ENCODE measurements at regions not wholly inside any gene's neighbourhood (a gene's known extent, or its start where the extent isn't known, plus 50 kb on each side); places are given as distances from the start of the nearest gene placed in this dataset.

DNA sequence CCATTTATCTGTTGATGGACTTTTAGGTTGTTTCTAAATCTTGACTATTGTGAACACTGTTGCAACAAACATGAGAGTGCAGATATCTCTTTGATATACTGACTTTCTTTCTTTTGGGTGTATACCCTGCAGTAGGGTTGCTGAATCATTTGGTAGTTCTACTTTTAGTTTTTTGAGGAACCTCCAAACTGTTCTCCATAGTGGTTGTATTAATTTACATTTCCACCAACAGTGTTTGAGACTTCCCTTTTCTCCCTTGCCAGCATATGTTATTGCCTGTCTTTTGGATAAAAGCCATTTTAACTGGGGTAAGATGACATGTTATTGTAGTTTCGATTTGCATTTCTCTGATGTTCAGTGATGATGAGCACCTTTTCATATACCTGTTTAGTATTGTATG, 330.0 kb downstream of the DDX10 start:
- TF ChIP-seq, protein P1, sequence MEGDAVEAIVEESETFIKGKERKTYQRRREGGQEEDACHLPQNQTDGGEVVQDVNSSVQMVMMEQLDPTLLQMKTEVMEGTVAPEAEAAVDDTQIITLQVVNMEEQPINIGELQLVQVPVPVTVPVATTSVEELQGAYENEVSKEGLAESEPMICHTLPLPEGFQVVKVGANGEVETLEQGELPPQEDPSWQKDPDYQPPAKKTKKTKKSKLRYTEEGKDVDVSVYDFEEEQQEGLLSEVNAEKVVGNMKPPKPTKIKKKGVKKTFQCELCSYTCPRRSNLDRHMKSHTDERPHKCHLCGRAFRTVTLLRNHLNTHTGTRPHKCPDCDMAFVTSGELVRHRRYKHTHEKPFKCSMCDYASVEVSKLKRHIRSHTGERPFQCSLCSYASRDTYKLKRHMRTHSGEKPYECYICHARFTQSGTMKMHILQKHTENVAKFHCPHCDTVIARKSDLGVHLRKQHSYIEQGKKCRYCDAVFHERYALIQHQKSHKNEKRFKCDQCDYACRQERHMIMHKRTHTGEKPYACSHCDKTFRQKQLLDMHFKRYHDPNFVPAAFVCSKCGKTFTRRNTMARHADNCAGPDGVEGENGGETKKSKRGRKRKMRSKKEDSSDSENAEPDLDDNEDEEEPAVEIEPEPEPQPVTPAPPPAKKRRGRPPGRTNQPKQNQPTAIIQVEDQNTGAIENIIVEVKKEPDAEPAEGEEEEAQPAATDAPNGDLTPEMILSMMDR (IDR thresholded peaks at IDR 0.05; ENCODE audit: low read depth, low read length): no peak
- no peak overlapping the region for H3K4me3 ChIP-seq (replicated peaks in 1 of 2; ENCODE audit: low read depth in 2 of 2, low read length in 2 of 2)
- DNase-seq (ENCODE audit: low read depth in 2 of 2): no peak

DNA sequence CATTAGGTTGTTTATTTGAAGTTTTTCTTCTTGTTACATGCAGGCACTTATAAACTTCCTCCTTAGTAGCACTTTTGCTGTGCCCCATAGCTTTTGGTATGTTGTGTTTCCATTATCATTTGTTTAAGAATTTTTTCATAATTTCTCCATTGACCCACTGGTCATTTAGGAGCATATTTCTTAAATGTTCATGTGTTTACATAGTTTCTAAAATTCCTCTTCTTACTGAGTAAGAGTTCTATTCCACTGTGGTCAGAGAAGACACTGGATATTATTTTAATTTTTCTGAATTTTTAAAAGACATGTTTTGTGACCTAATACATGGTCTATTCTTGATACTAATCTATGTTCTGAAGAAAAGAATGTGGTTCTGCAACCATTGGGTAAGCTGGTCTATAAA, 333.0 kb downstream of the DDX10 start:
- no peak for DNase-seq (ENCODE audit: low read depth in 2 of 2)
- TF ChIP-seq, protein P1 (IDR thresholded peaks at IDR 0.05; ENCODE audit: low read depth, low read length): no peak
- H3K4me3 ChIP-seq (replicated peaks in 1 of 2; ENCODE audit: low read depth in 2 of 2, low read length in 2 of 2): no peak overlapping the region

DNA sequence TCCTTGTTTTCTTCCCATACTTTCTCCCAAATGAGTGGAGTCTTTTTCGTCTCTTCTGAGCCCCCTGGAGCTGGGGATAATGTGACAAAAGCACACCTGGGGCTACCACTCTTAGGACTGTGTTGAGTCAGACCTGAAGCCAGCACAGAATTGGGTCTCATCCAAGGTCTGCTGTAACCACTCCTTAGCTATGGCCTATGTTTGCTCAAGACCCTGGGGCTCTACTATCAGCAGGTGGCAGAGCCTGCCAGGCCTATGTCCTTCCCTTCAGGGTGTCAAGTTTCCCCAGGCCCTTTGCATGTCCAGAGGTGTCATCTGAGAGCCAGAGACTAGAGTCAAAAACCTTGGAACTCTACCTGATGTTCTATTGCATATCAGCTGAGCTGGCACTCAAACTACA, 335.7 kb downstream of the DDX10 start:
- no peak overlapping the region for H3K4me3 ChIP-seq (replicated peaks in 1 of 2; ENCODE audit: low read depth in 2 of 2, low read length in 2 of 2)
- DNase-seq (ENCODE audit: low read depth in 2 of 2): no peak
- TF ChIP-seq, protein P1 (IDR thresholded peaks at IDR 0.05; ENCODE audit: low read depth, low read length): no peak

DNA sequence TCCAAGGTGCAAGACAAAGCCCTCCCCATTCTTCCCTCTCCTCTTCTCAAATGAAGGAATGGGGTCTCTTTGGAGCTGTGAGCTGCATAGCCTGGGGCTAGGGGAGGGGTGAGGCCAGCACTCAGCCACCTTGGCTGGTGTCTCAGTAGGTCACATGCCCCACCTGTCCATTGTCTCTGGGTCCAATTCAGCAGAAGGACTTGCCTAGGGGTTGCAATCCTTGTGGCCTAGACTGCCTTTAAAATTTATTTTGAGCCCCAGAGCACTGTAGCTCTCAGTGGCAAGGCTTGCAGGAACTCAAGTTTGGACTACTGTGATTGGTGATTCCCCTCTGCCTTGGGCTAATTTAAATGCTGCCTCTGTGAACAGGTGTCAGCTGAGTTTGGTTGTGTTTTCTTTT, 336.7 kb downstream of the DDX10 start:
- DNase-seq (ENCODE audit: low read depth in 2 of 2): no peak
- no peak overlapping the region for H3K4me3 ChIP-seq (replicated peaks in 1 of 2; ENCODE audit: low read depth in 2 of 2, low read length in 2 of 2)
- TF ChIP-seq, protein P1 (IDR thresholded peaks at IDR 0.05; ENCODE audit: low read depth, low read length): no peak

DNA sequence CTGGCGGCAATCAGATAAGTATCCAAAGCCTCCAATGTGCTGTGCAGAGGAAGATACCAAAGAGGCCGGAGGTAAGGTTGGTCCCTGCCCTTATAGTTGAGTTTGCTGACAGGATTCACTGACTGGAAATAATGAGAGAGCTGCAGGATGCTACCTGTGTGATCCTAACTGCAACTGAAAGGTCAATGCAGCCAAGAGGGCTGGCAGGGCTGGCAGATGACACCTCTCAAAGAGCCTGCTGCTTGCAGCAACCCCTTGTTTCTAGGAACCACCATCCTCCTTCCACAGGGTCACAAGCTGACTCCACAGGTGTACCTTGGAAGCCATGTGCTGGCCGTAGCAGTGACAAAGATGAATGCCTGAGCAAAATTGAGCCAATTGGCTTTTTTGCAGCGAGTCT, 348.1 kb downstream of the DDX10 start:
- TF ChIP-seq, protein P1 (IDR thresholded peaks at IDR 0.05; ENCODE audit: low read depth, low read length): no peak
- no peak for DNase-seq (ENCODE audit: low read depth in 2 of 2)
- no peak overlapping the region for H3K4me3 ChIP-seq (replicated peaks in 1 of 2; ENCODE audit: low read depth in 2 of 2, low read length in 2 of 2)

DNA sequence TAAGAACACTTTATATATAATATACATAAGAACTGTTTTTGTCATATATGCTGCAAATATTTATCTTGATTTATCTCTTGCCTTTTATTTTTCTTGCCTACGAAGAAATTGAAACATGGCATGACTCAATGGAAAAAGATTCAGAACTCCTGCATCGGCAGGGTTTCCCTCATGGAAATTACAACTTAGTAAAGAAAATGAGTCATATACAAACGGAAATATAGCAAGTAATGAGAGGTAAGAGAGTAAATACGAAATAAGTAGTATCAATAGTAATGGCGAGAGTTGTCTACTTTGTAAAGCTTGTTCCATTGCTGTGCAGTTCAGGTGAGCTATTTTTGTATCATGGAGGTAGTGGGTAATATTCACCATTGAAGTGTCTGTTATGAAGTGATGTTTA, 350.4 kb downstream of the DDX10 start:
- TF ChIP-seq, protein P1 (IDR thresholded peaks at IDR 0.05; ENCODE audit: low read depth, low read length): no peak
- DNase-seq (ENCODE audit: low read depth in 2 of 2): peak; percentile 53 to 86
- no peak overlapping the region for H3K4me3 ChIP-seq (replicated peaks in 1 of 2; ENCODE audit: low read depth in 2 of 2, low read length in 2 of 2)

DNA sequence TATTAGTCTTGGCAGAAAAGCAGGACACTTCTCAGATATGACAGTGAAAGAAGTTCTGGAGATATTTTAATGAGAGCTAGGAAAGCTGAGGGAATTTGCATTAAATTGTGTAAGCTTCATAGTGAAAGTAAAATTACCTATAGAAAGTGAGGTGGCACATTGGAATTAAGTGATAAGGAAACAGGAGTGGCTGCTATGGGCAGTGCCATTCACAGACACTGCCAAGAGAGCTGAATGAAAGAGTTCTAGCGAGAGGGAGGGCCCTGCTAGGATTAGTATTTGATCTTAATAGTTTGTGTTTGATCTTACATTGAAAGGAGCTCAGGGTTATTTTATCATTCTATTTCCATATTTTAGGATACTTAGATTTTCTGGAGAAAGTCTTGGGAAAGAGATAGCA, 351.9 kb downstream of the DDX10 start:
- TF ChIP-seq, protein P1 (IDR thresholded peaks at IDR 0.05; ENCODE audit: low read depth, low read length): no peak
- DNase-seq (ENCODE audit: low read depth in 2 of 2): no peak
- no peak overlapping the region for H3K4me3 ChIP-seq (replicated peaks in 1 of 2; ENCODE audit: low read depth in 2 of 2, low read length in 2 of 2)

Data from cardiac fibroblast (primary cell).